ENCODE measurements at regions not wholly inside any gene's neighbourhood (a gene's known extent, or its start where the extent isn't known, plus 50 kb on each side); places are given as distances from the start of the nearest gene placed in this dataset.

DNA sequence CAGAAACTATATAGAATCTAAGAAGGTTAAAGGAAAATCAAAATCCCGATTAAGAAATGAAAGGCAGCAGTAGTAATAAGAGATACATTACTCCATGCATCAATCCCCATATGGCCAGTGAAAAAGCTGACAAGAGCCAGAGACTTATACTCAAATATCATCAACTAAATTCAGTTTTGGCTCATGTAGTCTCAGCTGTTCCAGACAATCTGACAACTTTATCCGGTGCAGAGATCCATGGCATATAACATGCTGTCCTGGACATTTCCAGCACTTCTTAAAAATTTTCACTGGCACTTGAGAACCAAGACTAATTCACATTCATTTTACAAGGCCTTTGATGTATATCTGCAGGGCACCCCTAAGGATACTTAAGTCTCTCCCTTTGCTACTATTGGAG, 255.7 kb upstream of the KLHL1 start:
- Histone ChIP-seq H3K9me3 (no peaks in the 10 kb centered on the region), H3K4me2 (no peak overlapping the region), H3K27ac (no peak overlapping the region), H3K4me3 (no peak overlapping the region), H3K4me1 (no peaks in the 10 kb centered on the region)
- ChIA-PET CTCF (no interaction called here), POLR2A (no interaction called here)
- no peak for DNase-seq (ENCODE audit: low read depth in 1 of 2, low spot score in 1 of 2)
- WGBS (ENCODE audit: missing lambda C conversion rate): 22% methylated on average over 2 of the region's 2 CpGs
- ATAC-seq: no peak
- TF ChIP-seq RCOR1 (IDR thresholded peaks at IDR 0.05; ENCODE audit: low read depth, low read length) (no peak), JUNB (IDR thresholded peaks at IDR 0.05) (no peak), FOSB (CRISPR knock-in tag; IDR thresholded peaks at IDR 0.05) (no peak)
- no peak for FAIRE-seq

DNA sequence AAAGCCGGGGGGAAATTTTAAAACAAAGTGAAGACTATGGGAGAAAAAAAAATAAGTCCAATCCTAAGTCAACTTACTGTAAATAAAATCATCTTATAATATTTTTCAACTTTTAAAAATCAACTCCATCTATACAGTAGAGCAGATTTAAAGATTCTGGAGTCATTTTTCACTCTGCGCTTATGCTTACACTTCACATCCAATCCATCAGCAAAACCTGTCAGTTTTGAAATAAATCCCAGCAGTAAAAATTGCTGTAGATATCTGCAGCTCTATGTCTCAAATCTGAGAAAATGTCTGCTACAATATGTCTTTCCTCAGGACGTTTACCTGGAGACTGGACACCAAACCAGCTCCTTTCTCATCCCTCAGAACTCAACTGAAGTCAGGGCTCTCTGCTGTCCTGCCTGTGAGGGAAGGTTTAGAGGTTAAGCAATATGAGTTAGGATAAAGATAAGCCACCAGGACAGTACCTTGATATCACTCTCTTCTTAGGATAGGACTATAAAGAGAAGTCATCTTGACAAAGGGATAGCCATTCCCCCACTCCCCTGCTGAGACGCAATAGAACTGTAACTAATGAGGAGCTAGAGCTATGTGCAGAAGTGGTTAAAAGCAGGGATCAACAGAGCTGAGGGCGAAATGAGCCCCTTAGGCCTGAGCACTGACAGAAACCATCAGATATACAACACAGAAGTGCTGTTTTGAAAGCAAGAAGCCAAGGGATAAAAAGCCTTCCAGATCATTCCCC, 254.7 kb upstream of the KLHL1 start:
- Histone ChIP-seq H3K4me3 (no peak overlapping the region), H3K27ac (no peak overlapping the region), H3K4me1 (no peaks in the 10 kb centered on the region), H3K4me2 (no peak overlapping the region), H3K9me3 (no peaks in the 10 kb centered on the region)
- 42% methylated on average over 5 of the region's 5 CpGs for WGBS (ENCODE audit: missing lambda C conversion rate)
- TF ChIP-seq ESRRA (IDR thresholded peaks at IDR 0.05; ENCODE audit: borderline replicate concordance, low read length) (no peak), FOSL2 (IDR thresholded peaks at IDR 0.05) (no peak), FOSL2 (CRISPR knock-in tag; IDR thresholded peaks at IDR 0.05) (no peak), EP300 (IDR thresholded peaks at IDR 0.05) (no peak), HDAC2 (IDR thresholded peaks at IDR 0.05) (no peak), SREBF2 (IDR thresholded peaks at IDR 0.05) (no peak), JUN (IDR thresholded peaks at IDR 0.05) (no peak)
- ATAC-seq (no peak), DNase-seq (ENCODE audit: low read depth in 1 of 2, low spot score in 1 of 2) (no peak), FAIRE-seq (no peak)
- ChIA-PET CTCF (interaction anchor here (0.6 kb wide), 1 partner anchor 353 kb away, joined by 3 read pairs; no protein-coding TSS in a partner anchor), POLR2A (no interaction called here)

- 38% methylated on average over 1 of the region's 1 CpG for whole genome bisulfite sequencing (ENCODE audit: missing lambda C conversion rate)
- Histone ChIP-seq H3K27ac (no peak overlapping the region), H3K9me3 (no peaks in the 10 kb centered on the region), H3K4me1 (no peaks in the 10 kb centered on the region), H3K4me2 (no peak overlapping the region), H3K4me3 (no peak overlapping the region)
- DNase-seq (ENCODE audit: low read depth in 1 of 2, low spot score in 1 of 2) (no peak), ATAC-seq (no peak), FAIRE-seq (no peak)
- ChIA-PET CTCF (no interaction called here), POLR2A (no interaction called here)
- TF ChIP-seq RFX5 (IDR thresholded peaks at IDR 0.05): no peak
- no peak for TF ChIP-seq POLR2AphosphoS2 (conservative IDR thresholded peaks at IDR 0.05; ENCODE audit: low read length)
- TF ChIP-seq RCOR1 (IDR thresholded peaks at IDR 0.05; ENCODE audit: low read depth, low read length): no peak
- no peak for TF ChIP-seq HOXA7 (CRISPR knock-in tag; IDR thresholded peaks at IDR 0.05)
- no peak for TF ChIP-seq ZFP36 (IDR thresholded peaks at IDR 0.05; ENCODE audit: borderline replicate concordance, partially characterized antibody)
- no peak for TF ChIP-seq NR3C1 (IDR thresholded peaks at IDR 0.05)
- no peak for TF ChIP-seq EHF (CRISPR knock-in tag; IDR thresholded peaks at IDR 0.05)
- TF ChIP-seq JUNB (IDR thresholded peaks at IDR 0.05): no peak
- TF ChIP-seq CEBPB (IDR thresholded peaks at IDR 0.05): no peak
- no peak for TF ChIP-seq MAFK (IDR thresholded peaks at IDR 0.05; ENCODE audit: partially characterized antibody)
- TF ChIP-seq EP300 (IDR thresholded peaks at IDR 0.05): no peak
These were observed 248.8 kb upstream of the KLHL1 start for GRCh38 chr13:70357031-70357430.

DNA sequence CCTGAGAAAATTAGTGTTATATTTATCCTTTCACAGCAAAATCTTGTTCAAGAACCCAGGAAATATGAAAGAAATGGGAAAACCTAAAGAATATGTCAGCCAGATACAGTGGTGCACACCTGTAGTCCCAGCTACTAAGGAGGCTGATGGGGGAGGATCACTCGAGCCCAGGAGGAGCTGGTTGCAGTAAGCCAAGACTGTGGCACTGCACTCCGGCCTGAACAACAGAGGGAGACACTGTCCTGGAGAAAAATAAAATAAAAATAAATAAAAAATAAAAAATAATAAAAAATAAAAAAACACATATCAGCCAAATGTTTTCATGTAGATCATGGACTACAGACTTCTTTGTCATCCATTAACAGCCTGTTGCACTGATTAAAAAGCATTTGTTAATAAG, 244.8 kb upstream of the KLHL1 start:
- 4% methylated on average over 2 of the region's 2 CpGs for whole genome bisulfite sequencing (ENCODE audit: missing lambda C conversion rate)
- FAIRE-seq (no peak), DNase-seq (ENCODE audit: low read depth in 1 of 2, low spot score in 1 of 2) (no peak), ATAC-seq (no peak)
- H3K27ac ChIP-seq: no peak overlapping the region
- no peaks in the 10 kb centered on the region for H3K4me1 ChIP-seq
- ChIA-PET CTCF (interaction anchor here (1.3 kb wide), 1 partner anchor 13 kb away, joined by 4 read pairs; no protein-coding TSS in a partner anchor), POLR2A (no interaction called here)
- no peaks in the 10 kb centered on the region for H3K9me3 ChIP-seq
- TF ChIP-seq E2F6 (IDR thresholded peaks at IDR 0.05; ENCODE audit: borderline replicate concordance, low read depth) (no peak), GATA3 (IDR thresholded peaks at IDR 0.05; ENCODE audit: borderline replicate concordance) (no peak), RCOR1 (IDR thresholded peaks at IDR 0.05; ENCODE audit: low read depth, low read length) (no peak), RARB (CRISPR knock-in tag; IDR thresholded peaks at IDR 0.05) (no peak), MAZ (IDR thresholded peaks at IDR 0.05; ENCODE audit: borderline replicate concordance, low read depth, low read length) (no peak), MYC (IDR thresholded peaks at IDR 0.05; ENCODE audit: borderline replicate concordance, low read length) (no peak), CEBPB (IDR thresholded peaks at IDR 0.05) (no peak), ZC3H11A (IDR thresholded peaks at IDR 0.05) (no peak), HEYL (CRISPR knock-in tag; IDR thresholded peaks at IDR 0.05) (no peak), HDAC2 (IDR thresholded peaks at IDR 0.05) (no peak), POLR2A (IDR thresholded peaks at IDR 0.05; ENCODE audit: low read length) (no peak)
- no peak overlapping the region for H3K4me3 ChIP-seq
- no peak overlapping the region for H3K4me2 ChIP-seq
